ENCODE measurements at regions not wholly inside any gene's neighbourhood (a gene's known extent, or its start where the extent isn't known, plus 50 kb on each side); places are given as distances from the start of the nearest gene placed in this dataset.

DNA sequence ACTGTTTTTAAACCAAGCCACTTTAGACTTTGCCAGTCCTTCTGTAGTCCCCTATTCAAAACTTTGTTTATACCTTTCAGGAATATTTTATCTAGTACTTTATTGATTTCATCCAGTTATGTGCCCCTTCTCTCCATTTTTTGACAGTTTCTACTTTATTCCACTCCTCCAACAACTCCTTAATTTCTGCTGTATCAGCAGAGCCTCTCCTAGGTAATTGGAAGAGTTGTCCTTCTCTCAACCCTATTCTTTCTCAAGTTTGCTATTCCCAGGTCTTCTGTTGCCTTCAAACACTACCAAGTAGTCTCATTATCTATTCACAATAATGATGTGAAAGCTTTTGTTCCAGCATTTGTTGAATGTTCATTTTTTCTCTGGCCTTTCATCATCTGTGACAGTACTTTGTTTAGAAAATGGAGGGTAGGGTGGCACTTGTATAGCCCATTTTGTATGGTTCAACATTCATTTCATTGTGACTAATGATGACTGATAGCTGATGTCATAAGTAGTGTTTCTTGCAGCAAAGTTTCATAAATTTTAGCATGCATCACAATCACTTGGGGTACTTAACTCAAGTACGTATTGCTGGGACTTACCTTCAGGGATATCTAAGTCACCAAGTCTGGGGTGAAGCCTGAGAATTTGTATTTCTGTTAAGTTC lies 204.4 kb upstream of the DMRT1 start:
- TF ChIP-seq, protein P1, sequence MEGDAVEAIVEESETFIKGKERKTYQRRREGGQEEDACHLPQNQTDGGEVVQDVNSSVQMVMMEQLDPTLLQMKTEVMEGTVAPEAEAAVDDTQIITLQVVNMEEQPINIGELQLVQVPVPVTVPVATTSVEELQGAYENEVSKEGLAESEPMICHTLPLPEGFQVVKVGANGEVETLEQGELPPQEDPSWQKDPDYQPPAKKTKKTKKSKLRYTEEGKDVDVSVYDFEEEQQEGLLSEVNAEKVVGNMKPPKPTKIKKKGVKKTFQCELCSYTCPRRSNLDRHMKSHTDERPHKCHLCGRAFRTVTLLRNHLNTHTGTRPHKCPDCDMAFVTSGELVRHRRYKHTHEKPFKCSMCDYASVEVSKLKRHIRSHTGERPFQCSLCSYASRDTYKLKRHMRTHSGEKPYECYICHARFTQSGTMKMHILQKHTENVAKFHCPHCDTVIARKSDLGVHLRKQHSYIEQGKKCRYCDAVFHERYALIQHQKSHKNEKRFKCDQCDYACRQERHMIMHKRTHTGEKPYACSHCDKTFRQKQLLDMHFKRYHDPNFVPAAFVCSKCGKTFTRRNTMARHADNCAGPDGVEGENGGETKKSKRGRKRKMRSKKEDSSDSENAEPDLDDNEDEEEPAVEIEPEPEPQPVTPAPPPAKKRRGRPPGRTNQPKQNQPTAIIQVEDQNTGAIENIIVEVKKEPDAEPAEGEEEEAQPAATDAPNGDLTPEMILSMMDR (IDR thresholded peaks at IDR 0.05): no peak
- no peak for TF ChIP-seq POLR2A (IDR thresholded peaks at IDR 0.05)

All from body of pancreas (tissue), 4 donors.